HTR-8/SVneo (cell line): ENCODE measurements at regions not wholly inside any gene's neighbourhood (a gene's known extent, or its start where the extent isn't known, plus 50 kb on each side); places are given as distances from the start of the nearest gene placed in this dataset.
"Not testable (repeated sequence)": the region's sequence is repeated elsewhere in the genome, so short reads cannot be mapped to it uniquely, and the experiment has no call there.

Experiments used
- DNase-seq: peaks from one replicate; pipeline ENCODE4 v3.0.0; 2011; ENCODE audit warnings: low spot score, mixed read lengths; ENCODE audit not compliant: insufficient read length
- FAIRE-seq: peaks from 2 replicates; lab custom pipeline; 2011; peaks lifted over from hg19 to GRCh38; lab: Jason Lieb, UNC

DNA sequence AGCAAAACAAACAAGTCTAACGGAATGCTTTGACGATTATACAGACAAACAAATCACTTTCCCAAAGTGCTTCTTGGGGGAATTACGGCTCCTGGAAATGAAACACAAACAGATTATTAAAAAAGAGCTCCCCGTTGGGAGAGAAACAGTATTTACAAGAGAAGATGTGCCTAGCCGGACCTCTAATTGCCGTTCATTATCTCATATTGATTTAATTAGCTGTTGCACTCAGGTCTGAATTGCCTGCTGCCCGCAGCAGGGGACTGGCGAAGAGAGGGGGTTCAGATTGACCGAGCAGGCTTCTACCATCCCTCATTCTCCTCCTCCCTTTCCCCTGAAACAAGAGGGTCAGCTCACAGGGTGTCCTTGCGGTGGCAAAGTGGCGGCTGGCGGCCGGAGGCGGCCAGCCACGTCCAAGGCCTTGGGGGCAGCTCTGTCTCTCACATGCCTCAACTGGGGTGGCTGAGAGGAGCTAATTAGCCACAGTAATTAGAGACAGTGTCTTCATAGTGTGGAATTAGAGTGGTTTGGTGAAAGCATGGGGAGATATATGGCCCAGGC, 295.1 kb downstream of the MIAT start:
- FAIRE-seq (no peak), DNase-seq (no peak)

GRCh38 chr22:26953012-26953883, 295.9 kb downstream of the MIAT start:
- FAIRE-seq (no peak), DNase-seq (no peak)

- no peak for FAIRE-seq
Observed at GRCh38 chr22:26956371-26956770, 299.0 kb downstream of the MIAT start.

GRCh38 chr22:26957176-26957575, 299.8 kb downstream of the MIAT start:
- no peak for DNase-seq
- no peak for FAIRE-seq

More at GRCh38 chr22:26956371-26956770, 299.0 kb downstream of the MIAT start:
- no peak for DNase-seq

DNA sequence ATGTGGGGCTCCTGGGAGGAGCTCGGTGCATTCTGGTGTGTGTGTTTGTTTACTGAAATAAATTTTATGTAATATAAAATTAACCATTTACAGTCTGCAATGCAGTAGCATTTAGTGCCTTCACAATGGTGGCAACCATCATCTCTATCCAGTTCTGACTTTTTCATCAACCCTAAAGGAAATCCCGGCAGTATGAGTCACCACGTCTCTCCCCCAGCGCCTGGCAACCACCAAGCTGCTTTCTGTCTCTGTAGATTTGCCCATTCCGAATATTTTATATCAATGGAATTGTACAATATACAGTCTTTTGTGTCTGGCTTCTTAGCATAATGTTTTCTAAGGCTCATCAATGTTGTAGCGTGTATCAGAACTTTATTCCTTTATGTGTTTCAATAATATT, 300.5 kb downstream of the MIAT start:
- DNase-seq (no peak), FAIRE-seq (no peak)

DNA sequence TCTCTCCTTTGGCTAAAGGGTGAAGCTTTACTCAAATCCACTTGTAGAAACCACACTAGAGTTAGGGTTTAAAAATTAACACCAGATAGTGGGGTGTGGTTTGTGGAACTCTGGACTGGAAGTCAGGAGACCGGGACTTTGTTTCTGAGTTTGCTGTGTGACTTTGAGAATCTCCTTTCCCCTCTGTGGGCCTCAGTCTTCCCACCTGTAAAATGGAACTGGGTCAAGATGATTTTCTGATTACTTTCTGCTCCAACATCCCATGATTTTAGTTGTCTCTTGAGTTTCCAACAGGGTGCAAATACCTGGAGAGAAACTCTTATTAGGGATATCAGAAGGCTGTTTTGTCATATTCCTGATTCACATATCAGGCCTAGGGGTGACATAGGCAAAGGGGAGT, 301.0 kb downstream of the MIAT start:
- DNase-seq (no peak), FAIRE-seq (no peak)

DNA sequence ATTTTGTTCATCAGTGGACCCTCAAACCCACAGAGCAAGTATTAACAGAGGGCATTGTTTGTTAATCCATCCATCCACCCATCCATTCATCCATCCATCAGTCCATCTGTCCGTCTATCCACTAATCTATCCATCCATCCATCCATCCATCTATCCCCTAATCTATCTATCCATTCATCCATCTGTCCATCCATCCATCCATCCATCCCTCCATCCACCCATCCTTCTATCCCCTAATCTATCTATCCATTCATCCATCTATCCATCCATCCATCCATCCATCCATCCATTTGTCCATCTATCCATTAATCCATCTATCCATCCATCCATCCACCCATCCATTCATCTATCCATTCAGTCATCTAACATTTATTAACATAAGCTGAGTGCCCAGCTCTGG, 307.3 kb downstream of the MIAT start:
- DNase-seq (no peak), FAIRE-seq (no peak)

- FAIRE-seq, result no peak
Observed at GRCh38 chr22:26967282-26967681, 309.9 kb downstream of the MIAT start.

GRCh38 chr22:26968859-26969523, 311.6 kb downstream of the MIAT start:
- DNase-seq, result no peak

More at GRCh38 chr22:26967282-26967681, 309.9 kb downstream of the MIAT start:
- DNase-seq, result no peak

DNA sequence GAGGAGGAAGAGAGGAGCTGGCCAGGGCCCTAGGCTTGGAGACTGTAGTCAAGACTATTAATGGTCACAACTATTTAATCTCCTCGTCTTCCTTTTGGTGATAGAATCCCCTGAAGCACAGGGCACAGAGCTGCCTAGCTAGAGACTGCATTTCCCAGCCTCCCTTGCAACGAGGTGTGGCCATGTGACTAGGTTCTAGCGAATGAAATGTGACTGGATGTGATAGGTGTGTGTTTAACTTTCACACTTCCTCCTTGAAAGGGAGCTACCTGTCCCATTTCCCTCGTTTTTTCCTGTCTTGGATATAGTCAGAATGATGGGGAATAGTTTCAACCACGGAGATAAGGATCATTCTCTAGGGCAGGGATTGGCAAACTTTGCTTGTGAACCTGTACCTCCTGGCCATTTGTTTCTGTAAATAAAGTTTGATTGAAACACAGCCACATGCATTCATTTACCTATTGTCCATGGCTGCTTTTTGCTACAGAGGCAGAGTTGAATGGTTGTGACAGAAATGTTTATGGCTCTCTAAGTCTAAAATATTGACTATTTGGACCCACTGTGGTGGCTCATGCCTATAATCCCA, 313.5 kb downstream of the MIAT start:
- FAIRE-seq (no peak), DNase-seq (no peak)

More at GRCh38 chr22:26968859-26969523, 311.6 kb downstream of the MIAT start:
- FAIRE-seq, result no peak

GRCh38 chr22:26972286-26972685, 314.9 kb downstream of the MIAT start:
- DNase-seq, result no peak

DNA sequence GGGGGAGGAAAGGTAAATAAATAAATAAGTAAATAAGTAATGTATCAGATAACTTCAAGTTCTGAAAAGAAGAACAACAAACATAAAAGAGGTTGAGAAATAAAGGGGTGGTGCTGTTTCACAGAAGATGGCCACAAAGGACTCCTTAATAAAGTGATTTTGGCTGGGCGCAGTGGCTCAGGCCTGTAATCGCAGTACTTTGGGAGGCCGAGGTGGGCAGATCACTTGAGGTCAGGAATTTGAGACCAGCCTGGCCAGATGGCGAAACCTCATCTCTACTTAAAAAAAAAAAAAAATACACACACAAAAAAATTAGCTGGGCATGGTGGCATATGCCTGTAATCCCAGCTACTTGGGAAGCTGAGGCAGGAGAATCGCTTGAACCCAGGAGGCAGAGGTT, 315.5 kb downstream of the MIAT start:
- not testable (repeated sequence) for DNase-seq, FAIRE-seq

More at GRCh38 chr22:26972286-26972685, 314.9 kb downstream of the MIAT start:
- FAIRE-seq, result no peak

DNA sequence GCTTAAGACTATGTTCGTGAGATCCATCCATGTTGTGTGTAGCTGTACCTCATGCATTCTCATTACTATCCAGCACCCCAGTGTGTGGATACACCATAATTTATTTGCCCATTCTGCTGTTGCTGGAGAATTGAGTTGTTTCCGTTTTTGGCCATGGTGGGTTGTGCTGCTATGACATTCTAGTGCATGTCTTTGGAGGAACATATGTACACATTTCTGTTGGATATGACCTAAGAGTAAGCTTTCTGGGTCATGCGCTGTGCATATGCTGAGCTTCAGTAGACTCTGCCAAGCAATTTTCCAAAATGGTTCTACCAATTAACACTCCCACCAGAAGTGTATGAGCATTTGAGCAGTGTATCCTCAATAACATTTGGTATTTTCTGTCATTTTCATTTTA, 316.6 kb downstream of the MIAT start:
- no peak for DNase-seq
- no peak for FAIRE-seq

DNA sequence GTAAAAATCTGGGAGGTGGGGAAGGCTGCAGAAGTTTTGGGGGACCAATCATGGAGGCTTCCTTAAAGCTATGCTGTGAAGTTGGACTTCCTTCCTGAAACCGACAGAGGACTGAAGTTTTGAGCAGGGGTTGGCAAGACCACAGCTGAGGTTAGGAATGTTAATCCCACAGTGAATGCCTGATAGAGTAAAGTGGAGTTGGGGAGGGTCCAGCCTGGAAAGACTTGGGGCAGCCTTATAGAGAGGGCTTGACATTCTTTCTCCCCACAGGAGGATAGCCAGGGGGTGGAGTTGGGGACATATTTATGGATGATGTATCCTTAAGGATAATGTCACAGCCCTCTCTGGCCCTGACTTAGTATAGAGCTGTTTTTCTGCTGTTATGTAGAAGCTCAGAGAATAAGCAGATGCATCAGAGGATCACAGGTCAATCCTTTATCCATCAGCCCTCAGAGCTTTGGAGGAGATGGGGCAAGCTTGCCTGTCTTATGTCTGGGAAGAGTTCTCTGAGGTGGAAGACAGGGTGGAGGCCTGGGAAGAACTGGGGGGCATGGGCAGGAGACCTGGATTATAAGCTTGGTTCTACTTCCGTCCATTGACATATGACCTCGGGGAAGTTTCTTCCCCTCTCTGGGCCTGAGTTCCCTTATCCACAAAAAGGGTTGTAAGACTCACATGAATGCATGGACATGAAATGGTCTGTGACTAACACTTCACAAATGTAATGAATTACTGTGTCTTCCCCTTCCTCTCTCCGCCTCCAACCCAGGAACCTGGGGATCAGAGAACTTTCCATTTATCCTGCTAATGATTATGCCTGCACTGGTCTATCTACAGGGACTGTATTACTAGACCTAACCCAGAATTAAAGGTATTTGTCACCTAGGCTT, 317.8 kb downstream of the MIAT start:
- FAIRE-seq (no peak), DNase-seq (no peak)

- DNase-seq (no peak), FAIRE-seq (no peak)
Observed at GRCh38 chr22:26975865-26976264, 318.5 kb downstream of the MIAT start.

- DNase-seq (no peak), FAIRE-seq (no peak)
Observed at GRCh38 chr22:26977741-26978376, 320.5 kb downstream of the MIAT start.

DNA sequence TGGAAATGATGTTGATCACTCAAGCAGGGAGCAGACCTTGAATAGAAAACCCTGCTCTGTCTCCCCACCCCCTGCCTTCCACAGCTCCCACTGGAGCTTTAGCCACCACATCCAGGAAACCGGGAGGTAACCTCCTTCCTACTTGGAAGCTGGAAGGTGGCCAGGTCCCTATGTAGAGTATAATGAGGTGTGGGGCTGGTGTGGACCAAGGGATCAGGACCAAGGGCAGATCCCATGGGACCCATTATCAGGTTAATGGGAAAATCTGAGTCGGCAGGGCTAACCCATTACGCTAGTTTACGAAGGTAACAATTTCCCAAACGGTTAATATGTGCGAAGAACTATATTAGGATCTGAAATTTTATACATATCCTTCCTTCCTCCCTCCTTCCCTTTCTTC, 321.9 kb downstream of the MIAT start:
- no peak for FAIRE-seq
- no peak for DNase-seq

GRCh38 chr22:26981111-26981510, 323.7 kb downstream of the MIAT start:
- no peak for FAIRE-seq
- DNase-seq, result no peak

DNA sequence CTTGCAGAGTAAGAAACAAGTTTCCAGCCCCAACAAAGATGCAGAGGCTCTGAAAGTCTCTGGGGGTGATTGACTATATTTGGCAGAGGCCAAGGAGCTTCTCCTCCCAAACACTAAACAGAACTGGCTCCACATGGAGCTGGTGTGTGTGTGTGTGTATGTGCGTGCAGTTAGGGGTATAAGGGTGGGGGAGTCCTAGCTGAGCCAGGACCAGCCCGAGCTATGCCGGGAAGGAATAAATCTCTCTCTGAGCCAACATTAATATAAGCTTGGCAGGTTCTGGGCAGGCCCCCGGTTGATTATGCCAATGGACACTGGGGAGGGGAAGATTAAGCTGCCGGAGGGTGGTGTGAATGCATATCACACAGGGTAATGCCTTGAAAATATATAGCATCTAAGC, 324.2 kb downstream of the MIAT start:
- FAIRE-seq (no peak), DNase-seq (no peak)
